ENCODE measurements at regions not wholly inside any gene's neighbourhood (a gene's known extent, or its start where the extent isn't known, plus 50 kb on each side); places are given as distances from the start of the nearest gene placed in this dataset.
"Not testable (repeated sequence)": the region's sequence is repeated elsewhere in the genome, so short reads cannot be mapped to it uniquely, and the experiment has no call there.

- Histone ChIP-seq H3K27me3 (ENCODE audit: control insufficient read depth, insufficient read depth, low read length) (no peaks in the 10 kb centered on the region), H3K4me3 (ENCODE audit: low read length in 3 of 3) (no peak overlapping the region), H3K9me3 (ENCODE audit: control insufficient read depth in 2 of 3, insufficient read depth in 1 of 3, low read length in 3 of 3) (no peaks in the 10 kb centered on the region), H3K9ac (ENCODE audit: low read length in 3 of 3) (no peak overlapping the region), H3K27ac (ENCODE audit: low read depth in 2 of 2, low read length in 2 of 2) (no peak overlapping the region), H3K36me3 (ENCODE audit: control insufficient read depth in 2 of 3, insufficient read depth in 3 of 3, low read length in 3 of 3) (no peaks in the 10 kb centered on the region), H3K4me1 (ENCODE audit: control insufficient read depth in 2 of 3, insufficient read depth in 2 of 3, low read depth in 1 of 3, low read length in 3 of 3) (no peaks in the 10 kb centered on the region)
- DNase-seq, result no peak
- intact Hi-C loops (cut with DNase I), result no loop called here
- TF ChIP-seq CTCF (IDR thresholded peaks at IDR 0.05; ENCODE audit: borderline replicate concordance, extremely low read depth, insufficient read depth), result no peak
- no peak for FAIRE-seq
Observed at GRCh38 chr4:28505064-28505463, 1644.4 kb downstream of the STIM2 start.

GRCh38 chr4:28508636-28509035 is 1648.0 kb downstream of the STIM2 start:
- intact Hi-C loops (cut with DNase I), result no loop called here
- no peaks in the 10 kb centered on the region for H3K36me3 ChIP-seq (ENCODE audit: control insufficient read depth in 2 of 3, insufficient read depth in 3 of 3, low read length in 3 of 3)
- DNase-seq (no peak), FAIRE-seq (no peak)
- no peak for TF ChIP-seq CTCF (IDR thresholded peaks at IDR 0.05; ENCODE audit: borderline replicate concordance, extremely low read depth, insufficient read depth)
- no peak overlapping the region for H3K27ac ChIP-seq (ENCODE audit: low read depth in 2 of 2, low read length in 2 of 2)
- no peaks in the 10 kb centered on the region for H3K4me1 ChIP-seq (ENCODE audit: control insufficient read depth in 2 of 3, insufficient read depth in 2 of 3, low read depth in 1 of 3, low read length in 3 of 3)
- no peaks in the 10 kb centered on the region for H3K9me3 ChIP-seq (ENCODE audit: control insufficient read depth in 2 of 3, insufficient read depth in 1 of 3, low read length in 3 of 3)
- H3K4me3 ChIP-seq (ENCODE audit: low read length in 3 of 3), result no peak overlapping the region
- no peaks in the 10 kb centered on the region for H3K27me3 ChIP-seq (ENCODE audit: control insufficient read depth, insufficient read depth, low read length)
- no peak overlapping the region for H3K9ac ChIP-seq (ENCODE audit: low read length in 3 of 3)

GRCh38 chr4:28514766-28515165 is 1654.1 kb downstream of the STIM2 start:
- H3K36me3 ChIP-seq (ENCODE audit: control insufficient read depth in 2 of 3, insufficient read depth in 3 of 3, low read length in 3 of 3); H3K9ac ChIP-seq (ENCODE audit: low read length in 3 of 3); intact Hi-C loops (cut with DNase I); DNase-seq; FAIRE-seq; H3K27ac ChIP-seq (ENCODE audit: low read depth in 2 of 2, low read length in 2 of 2); H3K27me3 ChIP-seq (ENCODE audit: control insufficient read depth, insufficient read depth, low read length); H3K4me3 ChIP-seq (ENCODE audit: low read length in 3 of 3); H3K4me1 ChIP-seq (ENCODE audit: control insufficient read depth in 2 of 3, insufficient read depth in 2 of 3, low read depth in 1 of 3, low read length in 3 of 3); H3K9me3 ChIP-seq (ENCODE audit: control insufficient read depth in 2 of 3, insufficient read depth in 1 of 3, low read length in 3 of 3): not testable (repeated sequence)

GRCh38 chr4:28518561-28519165 is 1658.0 kb downstream of the STIM2 start:
- no peaks in the 10 kb centered on the region for H3K27me3 ChIP-seq (ENCODE audit: control insufficient read depth, insufficient read depth, low read length)
- no peak overlapping the region for H3K9ac ChIP-seq (ENCODE audit: low read length in 3 of 3)
- H3K9me3 ChIP-seq (ENCODE audit: control insufficient read depth in 2 of 3, insufficient read depth in 1 of 3, low read length in 3 of 3), result no peaks in the 10 kb centered on the region
- no peak overlapping the region for H3K4me3 ChIP-seq (ENCODE audit: low read length in 3 of 3)
- FAIRE-seq (no peak), DNase-seq (no peak)
- intact Hi-C loops (cut with DNase I), result no loop called here
- H3K4me1 ChIP-seq (ENCODE audit: control insufficient read depth in 2 of 3, insufficient read depth in 2 of 3, low read depth in 1 of 3, low read length in 3 of 3), result no peaks in the 10 kb centered on the region
- no peak overlapping the region for H3K27ac ChIP-seq (ENCODE audit: low read depth in 2 of 2, low read length in 2 of 2)
- TF ChIP-seq CTCF (IDR thresholded peaks at IDR 0.05; ENCODE audit: borderline replicate concordance, extremely low read depth, insufficient read depth), result no peak
- no peaks in the 10 kb centered on the region for H3K36me3 ChIP-seq (ENCODE audit: control insufficient read depth in 2 of 3, insufficient read depth in 3 of 3, low read length in 3 of 3)
